PC-9 (cell line): ENCODE measurements at regions not wholly inside any gene's neighbourhood (a gene's known extent, or its start where the extent isn't known, plus 50 kb on each side); places are given as distances from the start of the nearest gene placed in this dataset.

ENCODE experiments used
- EZH2 ChIP-seq: fragments of 200-600 bp; sonication (generic); IDR thresholded peaks from 2 replicates; pipeline ENCODE4 v1.8.0; 2017; ENCODE audit warnings: antibody characterized with exemption, low read depth
- TF ChIP-seq, protein P1 (sequence below): fragments of 200-600 bp; sonication (generic); conservative IDR thresholded peaks from 2 replicates; pipeline ENCODE4 v1.6.1; 2017; ENCODE audit warnings: mixed run types, antibody characterized with exemption, mild to moderate bottlenecking, moderate library complexity

DNA sequence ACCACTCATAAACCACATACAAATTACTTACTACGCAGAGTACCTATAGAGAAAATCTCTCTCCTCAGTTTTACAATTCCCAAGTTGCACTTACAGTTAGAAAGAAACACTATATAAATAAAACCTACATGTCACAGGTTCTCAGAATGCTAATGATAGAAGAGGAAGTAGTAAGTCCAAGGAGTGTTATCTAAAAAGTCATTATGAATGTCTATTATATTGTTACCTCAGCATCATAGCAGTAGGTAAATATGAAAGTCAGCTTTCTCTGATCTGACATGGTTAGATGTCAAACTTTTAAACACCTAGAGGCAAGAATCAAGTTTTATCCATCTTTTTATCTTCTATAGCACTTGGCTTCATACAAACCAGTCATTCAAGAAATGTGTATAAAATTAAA, 163.2 kb upstream of the FAM241A start:
- TF ChIP-seq, protein P1, sequence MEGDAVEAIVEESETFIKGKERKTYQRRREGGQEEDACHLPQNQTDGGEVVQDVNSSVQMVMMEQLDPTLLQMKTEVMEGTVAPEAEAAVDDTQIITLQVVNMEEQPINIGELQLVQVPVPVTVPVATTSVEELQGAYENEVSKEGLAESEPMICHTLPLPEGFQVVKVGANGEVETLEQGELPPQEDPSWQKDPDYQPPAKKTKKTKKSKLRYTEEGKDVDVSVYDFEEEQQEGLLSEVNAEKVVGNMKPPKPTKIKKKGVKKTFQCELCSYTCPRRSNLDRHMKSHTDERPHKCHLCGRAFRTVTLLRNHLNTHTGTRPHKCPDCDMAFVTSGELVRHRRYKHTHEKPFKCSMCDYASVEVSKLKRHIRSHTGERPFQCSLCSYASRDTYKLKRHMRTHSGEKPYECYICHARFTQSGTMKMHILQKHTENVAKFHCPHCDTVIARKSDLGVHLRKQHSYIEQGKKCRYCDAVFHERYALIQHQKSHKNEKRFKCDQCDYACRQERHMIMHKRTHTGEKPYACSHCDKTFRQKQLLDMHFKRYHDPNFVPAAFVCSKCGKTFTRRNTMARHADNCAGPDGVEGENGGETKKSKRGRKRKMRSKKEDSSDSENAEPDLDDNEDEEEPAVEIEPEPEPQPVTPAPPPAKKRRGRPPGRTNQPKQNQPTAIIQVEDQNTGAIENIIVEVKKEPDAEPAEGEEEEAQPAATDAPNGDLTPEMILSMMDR = no peak
- TF ChIP-seq EZH2 = no peak
